ENCODE measurements at regions not wholly inside any gene's neighbourhood (a gene's known extent, or its start where the extent isn't known, plus 50 kb on each side); places are given as distances from the start of the nearest gene placed in this dataset.

- Histone ChIP-seq H3K4me1 (ENCODE audit: control insufficient read depth, insufficient read depth, low read length) (no peaks in the 10 kb centered on the region), H3K4me3 (ENCODE audit: low read length) (no peak overlapping the region), H3K9me3 (replicated peaks; ENCODE audit: low read length) (no peaks in the 10 kb centered on the region), H3K4me2 (ENCODE audit: low read length) (no peak overlapping the region), H3K9ac (ENCODE audit: low read depth, low read length) (no peak overlapping the region), H3K27me3 (ENCODE audit: control insufficient read depth, insufficient read depth, low read length) (no peaks in the 10 kb centered on the region), H3K36me3 (ENCODE audit: insufficient read depth, low read length) (no peaks in the 10 kb centered on the region)
Observed at GRCh38 chr9:94014066-94014654, 59.0 kb upstream of the BARX1 start.

- no peak overlapping the region for H3K9ac ChIP-seq (ENCODE audit: low read depth, low read length)
- no peaks in the 10 kb centered on the region for H3K36me3 ChIP-seq (ENCODE audit: insufficient read depth, low read length)
- H3K4me2 ChIP-seq (ENCODE audit: low read length) = no peak overlapping the region
- H3K9me3 ChIP-seq (replicated peaks; ENCODE audit: low read length) = no peaks in the 10 kb centered on the region
- H3K27me3 ChIP-seq (ENCODE audit: control insufficient read depth, insufficient read depth, low read length) = peaks cover 7% of the 10 kb centered on the region
- no peak overlapping the region for H3K4me3 ChIP-seq (ENCODE audit: low read length)
- no peaks in the 10 kb centered on the region for H3K4me1 ChIP-seq (ENCODE audit: control insufficient read depth, insufficient read depth, low read length)
Observed at GRCh38 chr9:94010980-94011533, 55.9 kb upstream of the BARX1 start.

GRCh38 chr9:94005272-94005901, 50.2 kb upstream of the BARX1 start:
- no peaks in the 10 kb centered on the region for H3K9me3 ChIP-seq (replicated peaks; ENCODE audit: low read length)

More at GRCh38 chr9:94005272-94005901, 50.2 kb upstream of the BARX1 start:
- no peak overlapping the region for H3K4me2 ChIP-seq (ENCODE audit: low read length)
- H3K4me3 ChIP-seq (ENCODE audit: low read length) = no peak overlapping the region
- H3K9ac ChIP-seq (ENCODE audit: low read depth, low read length) = no peak overlapping the region
- peaks cover 17% of the 10 kb centered on the region for H3K27me3 ChIP-seq (ENCODE audit: control insufficient read depth, insufficient read depth, low read length)
- no peaks in the 10 kb centered on the region for H3K4me1 ChIP-seq (ENCODE audit: control insufficient read depth, insufficient read depth, low read length)
- no peaks in the 10 kb centered on the region for H3K36me3 ChIP-seq (ENCODE audit: insufficient read depth, low read length)
